Keratinocyte (primary cell): ENCODE measurements at regions not wholly inside any gene's neighbourhood (a gene's known extent, or its start where the extent isn't known, plus 50 kb on each side); places are given as distances from the start of the nearest gene placed in this dataset.

Experiments
- DNase-seq: peaks from one replicate; pipeline ENCODE4 v3.0.0-alpha.2; 2011; ENCODE audit warnings: low read depth, missing footprints, low spot score
- FAIRE-seq: peaks from 2 replicates; lab custom pipeline; 2011; peaks lifted over from hg19 to GRCh38; lab: Jason Lieb, UNC
- H2AFZ ChIP-seq: 2 replicates; pipeline ENCODE4 v1.6.0; 2012; ENCODE audit warnings: low read length, control low read depth, inconsistent platforms; ENCODE audit not compliant: control insufficient read depth
- H3K27ac ChIP-seq: 2 replicates; pipeline ENCODE4 v1.5.1; 2011; ENCODE audit warnings: low read length; ENCODE audit not compliant: control insufficient read depth, insufficient read depth
- H3K27me3 ChIP-seq: 3 replicates; pipeline ENCODE4 v1.6.0; 2011; ENCODE audit warnings: low read length; ENCODE audit not compliant: control insufficient read depth, insufficient read depth; ENCODE audit errors: extremely low read depth
- H3K36me3 ChIP-seq, 2 experiments: 2 replicates in 1 of 2; 3 replicates in 1 of 2; pipeline ENCODE4 v1.5.1; 2011; ENCODE audit warnings: low read length in 2 of 2, mild to moderate bottlenecking in 1 of 2; ENCODE audit not compliant: control insufficient read depth in 2 of 2, insufficient read depth in 2 of 2; ENCODE audit errors: extremely low read depth in 1 of 2
- H3K4me1 ChIP-seq: 3 replicates; pipeline ENCODE4 v1.5.1; 2011; ENCODE audit warnings: low read length; ENCODE audit not compliant: control insufficient read depth, insufficient read depth; ENCODE audit errors: extremely low read depth
- H3K4me2 ChIP-seq: 3 replicates; pipeline ENCODE4 v1.6.0; 2011; ENCODE audit warnings: low read depth, low read length; ENCODE audit not compliant: control insufficient read depth, insufficient read depth; ENCODE audit errors: extremely low read depth
- H3K4me3 ChIP-seq, 3 experiments: fragments of 200-600 bp in 1 of 3; sonication (generic) in 1 of 3; 2 replicates in 2 of 3; 3 replicates in 1 of 3; pipeline ENCODE4 v1.5.1; 2011 to 2016; ENCODE audit warnings: low read length in 3 of 3, mild to moderate bottlenecking in 3 of 3, control low read depth in 2 of 3, inconsistent platforms in 1 of 3, low read depth in 1 of 3, mixed read lengths in 1 of 3, mixed run types in 1 of 3, moderate library complexity in 1 of 3; ENCODE audit not compliant: control insufficient read depth in 2 of 3, insufficient read depth in 2 of 3; ENCODE audit errors: extremely low read depth in 1 of 3
- H3K79me2 ChIP-seq: 2 replicates; pipeline ENCODE4 v1.6.0; 2012; ENCODE audit warnings: low read length; ENCODE audit not compliant: control insufficient read depth, insufficient read depth
- H3K9ac ChIP-seq: 3 replicates; pipeline ENCODE4 v1.6.0; 2011; ENCODE audit warnings: low read length; ENCODE audit not compliant: control insufficient read depth, insufficient read depth; ENCODE audit errors: extremely low read depth
- H3K9me1 ChIP-seq: 3 replicates; pipeline ENCODE4 v1.6.0; 2011; ENCODE audit warnings: low read length; ENCODE audit not compliant: control insufficient read depth, insufficient read depth; ENCODE audit errors: extremely low read depth
- H3K9me3 ChIP-seq: 2 replicates; pipeline ENCODE4 v1.5.1; 2012; ENCODE audit warnings: low read depth, low read length; ENCODE audit not compliant: control insufficient read depth
- H4K20me1 ChIP-seq: 3 replicates; pipeline ENCODE4 v1.6.0; 2011; ENCODE audit warnings: low read length; ENCODE audit not compliant: control insufficient read depth, insufficient read depth; ENCODE audit errors: extremely low read depth
- CTCF ChIP-seq, 3 experiments: IDR thresholded peaks in 1 of 3; conservative IDR thresholded peaks in 1 of 3; optimal IDR thresholded peaks in 1 of 3; 2 replicates in 2 of 3; 3 replicates in 1 of 3; pipeline versions ENCODE3 to v1.5.1; 2011; ENCODE audit warnings: low read length in 3 of 3, mild to moderate bottlenecking in 3 of 3, moderate library complexity in 2 of 3, control low read depth in 1 of 3, inconsistent platforms in 1 of 3; ENCODE audit not compliant: insufficient read depth in 2 of 3; ENCODE audit errors: extremely low read depth in 1 of 3
- EZH2 ChIP-seq: IDR thresholded peaks from one replicate; pipeline ENCODE4 v1.6.1; 2012; ENCODE audit warnings: inconsistent platforms, mild to moderate bottlenecking, low read length, moderate library complexity
- dilution Hi-C: fragments of 300-500 bp; cut with MboI; formaldehyde crosslinking; loops from one replicate; pipeline ENCODE4 v1.7.0; 2020; ENCODE audit warnings: low sequenced_read_pairs; ENCODE audit not compliant: extremely low pct_ligation_motif_present

- dilution Hi-C loops = no loop called here
- Histone ChIP-seq H3K9ac (no peak overlapping the region), H3K27me3 (no peaks in the 10 kb centered on the region), H3K4me2 (peak overlapping the region; percentile 14), H3K79me2 (no peaks in the 10 kb centered on the region), H2AFZ (no peak overlapping the region), H3K9me1 (no peaks in the 10 kb centered on the region), H3K4me1 (peaks cover 21% of the 10 kb centered on the region), H3K27ac (no peak overlapping the region), H3K9me3 (no peaks in the 10 kb centered on the region), H4K20me1 (no peaks in the 10 kb centered on the region), H3K4me3 (no peak overlapping the region), H3K36me3 (no peaks in the 10 kb centered on the region)
- no peak for TF ChIP-seq EZH2
- no peak for TF ChIP-seq CTCF (optimal IDR thresholded peaks at IDR 0.05 in 1 of 3, IDR thresholded peaks at IDR 0.05 in 1 of 3, conservative IDR thresholded peaks at IDR 0.05 in 1 of 3; ENCODE audit: extremely low read depth in 1 of 3, insufficient read depth in 2 of 3, low read length in 3 of 3)
- FAIRE-seq (peak; percentile 93), DNase-seq (peak; percentile 7)
Observed at GRCh38 chr4:141462361-141462760, 174.0 kb upstream of the IL15 start.

- H3K9me1 ChIP-seq = no peaks in the 10 kb centered on the region
- DNase-seq (no peak), FAIRE-seq (no peak)
- no peak overlapping the region for H2AFZ ChIP-seq
- no peak overlapping the region for H3K9ac ChIP-seq
- dilution Hi-C loops = no loop called here
- no peak overlapping the region for H3K4me3 ChIP-seq
- no peak for TF ChIP-seq EZH2
- TF ChIP-seq CTCF (optimal IDR thresholded peaks at IDR 0.05 in 1 of 3, IDR thresholded peaks at IDR 0.05 in 1 of 3, conservative IDR thresholded peaks at IDR 0.05 in 1 of 3; ENCODE audit: extremely low read depth in 1 of 3, insufficient read depth in 2 of 3, low read length in 3 of 3) = no peak
- H3K9me3 ChIP-seq = no peaks in the 10 kb centered on the region
- H3K27ac ChIP-seq = no peak overlapping the region
- no peaks in the 10 kb centered on the region for H3K36me3 ChIP-seq
- peaks cover 14% of the 10 kb centered on the region for H3K4me1 ChIP-seq
- H4K20me1 ChIP-seq = no peaks in the 10 kb centered on the region
- no peak overlapping the region for H3K4me2 ChIP-seq
- no peaks in the 10 kb centered on the region for H3K27me3 ChIP-seq
- H3K79me2 ChIP-seq = no peaks in the 10 kb centered on the region
Observed at GRCh38 chr4:141463678-141464077, 172.7 kb upstream of the IL15 start.
